Sigmoid colon (tissue), 4 donors: ENCODE measurements at regions not wholly inside any gene's neighbourhood (a gene's known extent, or its start where the extent isn't known, plus 50 kb on each side); places are given as distances from the start of the nearest gene placed in this dataset.

Experiments
- CTCF ChIP-seq, 4 experiments: fragments of 450-650 bp in 3 of 4; fragments of 200-600 bp in 1 of 4; IDR thresholded peaks; one replicate each; pipeline ENCODE4 v1.5.1; 2016 to 2019; ENCODE audit warnings: antibody characterized with exemption in 4 of 4, mild to moderate bottlenecking in 3 of 4, moderate library complexity in 2 of 4
- EP300 ChIP-seq, 4 donors: sonication (generic); formaldehyde crosslinking; IDR thresholded peaks; one replicate each; pipeline ENCODE4 v1.6.1; 2017; ENCODE audit warnings: antibody characterized with exemption in 4 of 4
- POLR2A ChIP-seq, 2 donors: fragments of 450-650 bp; IDR thresholded peaks; one replicate each; pipeline ENCODE4 v1.6.1; 2016; ENCODE audit warnings: antibody characterized with exemption in 2 of 2, mild to moderate bottlenecking in 2 of 2, moderate library complexity in 2 of 2

- no peak for TF ChIP-seq CTCF (IDR thresholded peaks at IDR 0.05)
- TF ChIP-seq POLR2A (IDR thresholded peaks at IDR 0.05), result no peak
- TF ChIP-seq EP300 (IDR thresholded peaks at IDR 0.05), result no peak
Observed at GRCh38 chr1:213666922-213667321, 320.9 kb upstream of the PROX1 start.
